Natural killer cell treated with Interleukin-12 subunit alpha and Interleukin-12 subunit beta and Interleukin-15 and Interleukin-18, amount 100 ng/mL, for 72 hours (primary cell): ENCODE measurements at regions not wholly inside any gene's neighbourhood (a gene's known extent, or its start where the extent isn't known, plus 50 kb on each side); places are given as distances from the start of the nearest gene placed in this dataset.

Source experiments
- ATAC-seq, 2 donors: fragments of 150-1000 bp; cut with Tn5 transposase in 1 of 2; sonication (Bioruptor Pico), chemical (Tn5 transposase) in 1 of 2; 2 replicates each; pipeline ENCODE4 v1.10.0; 2021
- DNase-seq: peaks from one replicate; pipeline ENCODE4 v3.0.0; 2022; ENCODE audit warnings: low spot score
- H3K27ac Mint-ChIP-seq, 2 donors: 1 replicate in 1 of 2; 2 replicates in 1 of 2; pipeline ENCODE4 v1.8.0; 2022; ENCODE audit warnings: mixed read lengths in 2 of 2, mild to moderate bottlenecking in 1 of 2, moderate library complexity in 1 of 2
- H3K27me3 Mint-ChIP-seq, 2 donors: 1 replicate in 1 of 2; 2 replicates in 1 of 2; pipeline ENCODE4 v1.8.0; 2022; ENCODE audit warnings: mixed read lengths in 2 of 2
- H3K36me3 Mint-ChIP-seq: one replicate; pipeline ENCODE4 v1.8.0; 2022; ENCODE audit warnings: mixed read lengths
- H3K4me1 Mint-ChIP-seq, 2 donors: 1 replicate in 1 of 2; 2 replicates in 1 of 2; pipeline ENCODE4 v1.8.0; 2022; ENCODE audit warnings: low read depth in 2 of 2, mixed read lengths in 2 of 2, mild to moderate bottlenecking in 1 of 2
- H3K4me3 Mint-ChIP-seq: one replicate; pipeline ENCODE4 v1.8.0; 2022; ENCODE audit warnings: mixed read lengths
- H3K9me3 Mint-ChIP-seq: 2 replicates; pipeline ENCODE4 v1.8.0; 2022; ENCODE audit warnings: mixed read lengths

- ATAC-seq: no peak
- H3K27ac Mint-ChIP-seq: no peak overlapping the region
- no peak for DNase-seq
- H3K27me3 Mint-ChIP-seq: no peaks in the 10 kb centered on the region
- H3K4me1 Mint-ChIP-seq: peaks cover 12 to 15% of the 10 kb centered on the region in 2 donors
- H3K9me3 Mint-ChIP-seq: peaks cover 3% of the 10 kb centered on the region
- H3K36me3 Mint-ChIP-seq: no peaks in the 10 kb centered on the region
- H3K4me3 Mint-ChIP-seq: no peak overlapping the region
Observed at GRCh38 chr5:96013254-96013653, 51.6 kb upstream of the ELL2 start.

GRCh38 chr5:96012399-96012798 lies 50.7 kb upstream of the ELL2 start:
- ATAC-seq: no peak
- Mint-ChIP-seq H3K4me3 (no peak overlapping the region), H3K9me3 (peaks cover 3% of the 10 kb centered on the region), H3K36me3 (no peaks in the 10 kb centered on the region), H3K4me1 (peaks cover 12 to 15% of the 10 kb centered on the region in 2 donors), H3K27me3 (no peaks in the 10 kb centered on the region), H3K27ac (no peak overlapping the region)
- no peak for DNase-seq
